D721Med (cell line): ENCODE measurements at regions not wholly inside any gene's neighbourhood (a gene's known extent, or its start where the extent isn't known, plus 50 kb on each side); places are given as distances from the start of the nearest gene placed in this dataset.

Source experiments
- DNase-seq: peaks from one replicate; pipeline ENCODE4 v3.0.0; 2011; ENCODE audit warnings: low spot score; ENCODE audit not compliant: insufficient read length
- FAIRE-seq: peaks from 2 replicates; lab custom pipeline; 2011; peaks lifted over from hg19 to GRCh38; lab: Jason Lieb, UNC
- TF ChIP-seq, protein P1 (sequence below): IDR thresholded peaks from 2 replicates; pipeline ENCODE4 v1.5.1; 2012; ENCODE audit warnings: mild to moderate bottlenecking, control low read depth; ENCODE audit not compliant: insufficient read depth; ENCODE audit errors: missing control alignments

DNA sequence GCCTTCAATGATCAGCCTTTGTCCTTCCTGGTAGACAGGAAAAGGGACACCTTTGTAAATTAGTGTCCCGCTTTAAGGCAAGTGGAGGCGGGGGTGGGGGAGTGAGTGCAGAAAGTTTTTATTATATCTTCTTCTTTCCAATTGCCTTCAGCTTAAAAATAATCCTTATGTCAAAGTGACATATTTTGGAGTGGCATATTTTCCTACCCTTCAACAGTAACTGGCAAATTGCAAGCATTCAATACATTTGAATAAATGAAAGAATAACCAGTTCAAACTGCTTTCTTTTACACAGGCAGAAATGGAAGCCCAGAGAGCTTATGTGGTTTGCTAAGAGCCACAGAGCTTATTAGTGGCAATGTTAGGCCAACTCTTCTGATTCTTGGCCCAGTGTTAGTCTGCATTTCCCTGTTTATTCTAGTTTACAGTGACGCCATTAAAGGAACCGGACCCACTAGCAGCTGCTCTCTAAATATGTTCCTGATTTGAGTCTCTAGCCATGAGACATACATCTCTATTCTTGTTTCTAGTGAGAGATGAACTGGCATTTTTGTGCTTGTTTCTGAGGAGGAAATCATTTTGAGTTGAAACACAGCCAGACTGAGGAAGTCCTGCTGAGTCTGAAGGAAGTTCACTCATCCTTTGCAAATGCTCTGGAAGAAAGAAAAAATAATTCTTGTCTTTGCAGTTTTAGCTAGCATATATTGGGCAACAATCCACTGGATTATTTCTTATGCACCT is 468.7 kb downstream of the NOVA1 start:
- DNase-seq: no peak
- no peak for FAIRE-seq
- TF ChIP-seq, protein P1, sequence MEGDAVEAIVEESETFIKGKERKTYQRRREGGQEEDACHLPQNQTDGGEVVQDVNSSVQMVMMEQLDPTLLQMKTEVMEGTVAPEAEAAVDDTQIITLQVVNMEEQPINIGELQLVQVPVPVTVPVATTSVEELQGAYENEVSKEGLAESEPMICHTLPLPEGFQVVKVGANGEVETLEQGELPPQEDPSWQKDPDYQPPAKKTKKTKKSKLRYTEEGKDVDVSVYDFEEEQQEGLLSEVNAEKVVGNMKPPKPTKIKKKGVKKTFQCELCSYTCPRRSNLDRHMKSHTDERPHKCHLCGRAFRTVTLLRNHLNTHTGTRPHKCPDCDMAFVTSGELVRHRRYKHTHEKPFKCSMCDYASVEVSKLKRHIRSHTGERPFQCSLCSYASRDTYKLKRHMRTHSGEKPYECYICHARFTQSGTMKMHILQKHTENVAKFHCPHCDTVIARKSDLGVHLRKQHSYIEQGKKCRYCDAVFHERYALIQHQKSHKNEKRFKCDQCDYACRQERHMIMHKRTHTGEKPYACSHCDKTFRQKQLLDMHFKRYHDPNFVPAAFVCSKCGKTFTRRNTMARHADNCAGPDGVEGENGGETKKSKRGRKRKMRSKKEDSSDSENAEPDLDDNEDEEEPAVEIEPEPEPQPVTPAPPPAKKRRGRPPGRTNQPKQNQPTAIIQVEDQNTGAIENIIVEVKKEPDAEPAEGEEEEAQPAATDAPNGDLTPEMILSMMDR: no peak

GRCh38 chr14:26124896-26125438 is 472.9 kb downstream of the NOVA1 start:
- no peak for FAIRE-seq
- TF ChIP-seq, protein P1: no peak
- DNase-seq: no peak

DNA sequence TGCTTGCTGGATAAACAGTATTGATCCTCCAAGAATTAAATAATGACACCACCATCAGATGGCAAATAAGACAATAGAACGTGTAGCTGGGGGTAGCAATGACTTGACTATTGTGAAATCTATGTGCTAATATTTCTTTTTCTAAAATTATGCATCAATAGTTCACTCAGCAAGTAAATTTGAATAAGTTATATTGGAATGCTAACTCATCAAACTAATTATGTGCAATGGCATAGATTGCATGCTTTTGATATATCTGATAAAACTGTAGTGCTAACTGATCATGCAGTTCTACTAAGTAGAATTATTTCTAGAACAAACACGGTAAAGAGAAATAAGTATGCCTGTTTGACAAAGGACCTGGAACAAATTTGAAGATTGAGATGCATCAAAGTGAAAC is 474.4 kb downstream of the NOVA1 start:
- DNase-seq (no peak), FAIRE-seq (no peak)
- TF ChIP-seq, protein P1: no peak

DNA sequence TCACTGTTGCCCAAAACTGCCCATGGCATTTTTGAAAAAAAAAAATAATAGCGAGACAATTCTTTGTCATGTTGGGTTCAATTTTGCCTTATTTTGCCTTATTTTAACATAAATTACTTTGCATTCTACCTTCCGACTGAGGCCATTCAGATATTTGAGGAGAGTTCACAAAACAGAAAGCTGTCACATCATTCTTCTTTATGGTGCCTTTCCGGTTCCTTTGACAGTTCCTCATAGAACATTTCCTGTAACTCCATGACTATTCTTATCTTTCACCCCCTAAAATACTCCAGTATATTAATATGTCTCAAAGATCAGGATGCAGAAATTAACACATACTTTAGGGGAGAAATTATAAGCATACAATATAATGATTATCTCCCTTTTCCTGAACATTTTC is 476.7 kb downstream of the NOVA1 start:
- DNase-seq (no peak), FAIRE-seq (no peak)
- TF ChIP-seq, protein P1: no peak

- DNase-seq (no peak), FAIRE-seq (no peak)
- TF ChIP-seq, protein P1: no peak
Measured at GRCh38 chr14:26113911-26114640, 483.8 kb downstream of the NOVA1 start.

DNA sequence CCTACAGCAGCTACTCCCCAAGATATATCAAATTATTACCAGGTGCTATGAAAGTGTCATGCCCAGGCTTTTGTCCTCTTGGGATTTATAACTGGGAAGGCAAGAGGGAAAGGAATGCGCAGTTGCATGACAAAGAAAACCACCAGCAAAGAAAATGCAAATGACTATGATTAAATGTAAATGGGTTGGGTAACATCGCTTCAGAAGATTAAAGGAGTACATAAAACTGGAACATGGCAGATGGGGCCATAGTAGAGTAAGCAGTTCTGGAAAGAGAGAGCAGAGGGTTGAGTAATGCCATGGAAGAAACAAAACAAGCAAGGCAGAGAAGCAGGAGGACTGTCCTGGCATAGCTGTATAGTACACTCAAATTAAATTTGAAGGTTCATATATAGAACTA is 493.1 kb downstream of the NOVA1 start:
- DNase-seq (no peak), FAIRE-seq (no peak)
- TF ChIP-seq, protein P1: no peak
